ENCODE measurements at regions not wholly inside any gene's neighbourhood (a gene's known extent, or its start where the extent isn't known, plus 50 kb on each side); places are given as distances from the start of the nearest gene placed in this dataset.

DNA sequence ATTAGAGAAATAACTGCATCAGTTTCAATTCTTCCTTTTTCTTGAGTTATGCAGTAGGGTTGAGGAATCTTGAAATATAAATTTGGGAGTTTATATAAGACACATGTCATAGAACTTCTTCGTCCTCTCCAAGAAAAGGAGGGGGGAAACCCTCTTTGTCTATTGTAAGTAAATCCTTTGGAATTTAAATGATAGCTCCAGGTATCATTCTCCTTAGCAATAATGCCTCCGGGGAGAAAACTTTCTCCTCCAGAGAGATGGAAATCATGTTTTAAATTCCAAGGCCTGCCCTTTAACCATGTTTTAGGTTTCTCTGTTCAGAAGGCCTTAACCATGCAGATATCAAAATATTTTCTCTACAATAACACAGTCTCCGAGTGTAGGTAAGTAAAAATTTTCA lies 899.7 kb upstream of the GCFC2 start:
- H3K4me2 ChIP-seq: no peak overlapping the region
- H3K4me3 ChIP-seq: no peak overlapping the region
- WGBS (ENCODE audit: low lambda C conversion rate, missing lambda C conversion rate): 70% methylated on average over 3 of the region's 3 CpGs

DNA sequence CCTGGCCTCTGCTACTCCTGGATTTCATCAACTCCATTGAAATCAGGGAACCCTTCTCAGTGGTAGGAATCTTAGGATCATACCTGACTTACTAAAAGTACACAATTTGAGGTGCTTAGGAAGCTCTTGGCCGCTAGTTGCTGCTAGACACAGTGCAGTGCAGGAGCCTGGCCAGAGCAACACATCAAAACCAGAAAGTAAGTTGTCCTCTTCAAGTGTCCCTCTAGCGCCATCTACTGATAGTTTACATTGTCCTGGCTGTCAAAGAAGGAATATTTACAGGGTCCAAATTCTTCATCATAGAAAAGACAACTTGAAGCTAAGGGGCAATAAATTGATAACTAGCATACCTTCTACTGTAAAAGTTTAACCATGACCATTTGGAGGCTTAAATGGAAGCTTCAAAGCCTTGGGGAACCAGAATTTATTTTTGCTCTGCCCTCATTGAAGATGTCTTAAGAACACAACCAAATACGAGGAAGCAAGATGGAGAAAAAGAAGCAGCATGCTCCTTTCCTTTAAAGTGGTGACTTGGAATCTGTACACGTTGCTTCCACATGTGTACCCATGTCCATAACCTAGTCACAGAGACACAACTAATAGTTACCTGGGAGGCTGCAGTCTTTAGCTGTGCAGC lies 889.1 kb upstream of the GCFC2 start:
- no peaks in the 10 kb centered on the region for H4K20me1 ChIP-seq (ENCODE audit: insufficient read depth, poor library complexity, severe bottlenecking)
- H3K9me2 ChIP-seq (replicated peaks; ENCODE audit: insufficient read depth): no peaks in the 10 kb centered on the region
- H3K27ac ChIP-seq: no peak overlapping the region
- H3K36me3 ChIP-seq (replicated peaks; ENCODE audit: insufficient read depth, low read depth): no peaks in the 10 kb centered on the region
- no peaks in the 10 kb centered on the region for H3K9me3 ChIP-seq (ENCODE audit: low read depth)
- TF ChIP-seq EZH2phosphoT487 (IDR thresholded peaks at IDR 0.05; ENCODE audit: low read depth, severe bottlenecking, unreplicated experiment) (no peak), EZH2 (IDR thresholded peaks at IDR 0.05; ENCODE audit: borderline replicate concordance) (no peak)
- TF ChIP-seq, protein P1, sequence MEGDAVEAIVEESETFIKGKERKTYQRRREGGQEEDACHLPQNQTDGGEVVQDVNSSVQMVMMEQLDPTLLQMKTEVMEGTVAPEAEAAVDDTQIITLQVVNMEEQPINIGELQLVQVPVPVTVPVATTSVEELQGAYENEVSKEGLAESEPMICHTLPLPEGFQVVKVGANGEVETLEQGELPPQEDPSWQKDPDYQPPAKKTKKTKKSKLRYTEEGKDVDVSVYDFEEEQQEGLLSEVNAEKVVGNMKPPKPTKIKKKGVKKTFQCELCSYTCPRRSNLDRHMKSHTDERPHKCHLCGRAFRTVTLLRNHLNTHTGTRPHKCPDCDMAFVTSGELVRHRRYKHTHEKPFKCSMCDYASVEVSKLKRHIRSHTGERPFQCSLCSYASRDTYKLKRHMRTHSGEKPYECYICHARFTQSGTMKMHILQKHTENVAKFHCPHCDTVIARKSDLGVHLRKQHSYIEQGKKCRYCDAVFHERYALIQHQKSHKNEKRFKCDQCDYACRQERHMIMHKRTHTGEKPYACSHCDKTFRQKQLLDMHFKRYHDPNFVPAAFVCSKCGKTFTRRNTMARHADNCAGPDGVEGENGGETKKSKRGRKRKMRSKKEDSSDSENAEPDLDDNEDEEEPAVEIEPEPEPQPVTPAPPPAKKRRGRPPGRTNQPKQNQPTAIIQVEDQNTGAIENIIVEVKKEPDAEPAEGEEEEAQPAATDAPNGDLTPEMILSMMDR (IDR thresholded peaks at IDR 0.05; ENCODE audit: poor library complexity): peak; percentile 91
- DNase-seq (ENCODE audit: low spot score): peak; percentile 93
- H3K4me3 ChIP-seq: no peak overlapping the region
- WGBS (ENCODE audit: low lambda C conversion rate, missing lambda C conversion rate): 19% methylated on average over 4 of the region's 4 CpGs
- no peaks in the 10 kb centered on the region for H3K79me2 ChIP-seq
- no peak overlapping the region for H3K4me2 ChIP-seq
- no peaks in the 10 kb centered on the region for H3K4me1 ChIP-seq (ENCODE audit: insufficient read depth)
- no peak overlapping the region for H2AFZ ChIP-seq
- H3K27me3 ChIP-seq: no peaks in the 10 kb centered on the region

More for the DNA sequence above, 899.7 kb upstream of the GCFC2 start:
- no peak overlapping the region for H2AFZ ChIP-seq
- no peaks in the 10 kb centered on the region for H4K20me1 ChIP-seq (ENCODE audit: insufficient read depth, poor library complexity, severe bottlenecking)
- no peaks in the 10 kb centered on the region for H3K79me2 ChIP-seq
- no peaks in the 10 kb centered on the region for H3K9me2 ChIP-seq (replicated peaks; ENCODE audit: insufficient read depth)
- no peaks in the 10 kb centered on the region for H3K4me1 ChIP-seq (ENCODE audit: insufficient read depth)
- H3K27me3 ChIP-seq: no peaks in the 10 kb centered on the region
- no peak for DNase-seq (ENCODE audit: low spot score)
- no peaks in the 10 kb centered on the region for H3K36me3 ChIP-seq (replicated peaks; ENCODE audit: insufficient read depth, low read depth)
- no peak overlapping the region for H3K27ac ChIP-seq
- H3K9me3 ChIP-seq (ENCODE audit: low read depth): no peaks in the 10 kb centered on the region
- TF ChIP-seq EZH2phosphoT487 (IDR thresholded peaks at IDR 0.05; ENCODE audit: low read depth, severe bottlenecking, unreplicated experiment) (no peak), EZH2 (IDR thresholded peaks at IDR 0.05; ENCODE audit: borderline replicate concordance) (no peak)
- TF ChIP-seq, protein P1 (IDR thresholded peaks at IDR 0.05; ENCODE audit: poor library complexity): no peak

DNA sequence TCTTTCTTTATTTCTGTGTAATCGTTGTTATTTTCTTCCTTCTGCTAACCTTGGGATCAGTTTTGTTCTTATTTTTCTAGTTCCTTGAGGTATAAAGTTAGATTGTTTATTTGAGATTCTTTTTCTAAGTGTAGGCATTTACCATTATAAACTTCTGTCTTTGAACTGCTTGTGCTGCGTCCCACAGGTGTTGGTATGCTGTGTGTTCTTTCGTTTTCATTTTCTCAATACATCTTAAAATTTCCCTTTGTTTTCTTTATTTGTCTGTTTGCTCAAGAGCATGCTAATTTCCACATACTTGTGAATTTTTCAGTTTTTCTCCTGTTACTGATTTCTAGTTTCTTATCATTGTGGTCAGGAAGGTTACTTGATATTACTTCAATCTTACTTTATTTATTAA lies 873.8 kb upstream of the GCFC2 start:
- H3K36me3 ChIP-seq (replicated peaks; ENCODE audit: insufficient read depth, low read depth): no peaks in the 10 kb centered on the region
- no peaks in the 10 kb centered on the region for H3K27me3 ChIP-seq
- H3K4me1 ChIP-seq (ENCODE audit: insufficient read depth): no peaks in the 10 kb centered on the region
- 73% methylated on average over 3 of the region's 3 CpGs for WGBS (ENCODE audit: low lambda C conversion rate, missing lambda C conversion rate)
- no peak overlapping the region for H3K27ac ChIP-seq
- no peak overlapping the region for H2AFZ ChIP-seq
- no peak overlapping the region for H3K4me2 ChIP-seq
- no peak overlapping the region for H3K4me3 ChIP-seq
- H3K9me3 ChIP-seq (ENCODE audit: low read depth): no peaks in the 10 kb centered on the region
- no peaks in the 10 kb centered on the region for H3K9me2 ChIP-seq (replicated peaks; ENCODE audit: insufficient read depth)
- H3K79me2 ChIP-seq: no peaks in the 10 kb centered on the region
- TF ChIP-seq, protein P1 (IDR thresholded peaks at IDR 0.05; ENCODE audit: poor library complexity): no peak
- TF ChIP-seq EZH2 (IDR thresholded peaks at IDR 0.05; ENCODE audit: borderline replicate concordance) (no peak), EZH2phosphoT487 (IDR thresholded peaks at IDR 0.05; ENCODE audit: low read depth, severe bottlenecking, unreplicated experiment) (no peak)
- no peak for DNase-seq (ENCODE audit: low spot score)
- no peaks in the 10 kb centered on the region for H4K20me1 ChIP-seq (ENCODE audit: insufficient read depth, poor library complexity, severe bottlenecking)

Data from hepatocyte (in vitro differentiated cells).